ENCODE measurements at regions not wholly inside any gene's neighbourhood (a gene's known extent, or its start where the extent isn't known, plus 50 kb on each side); places are given as distances from the start of the nearest gene placed in this dataset.

DNA sequence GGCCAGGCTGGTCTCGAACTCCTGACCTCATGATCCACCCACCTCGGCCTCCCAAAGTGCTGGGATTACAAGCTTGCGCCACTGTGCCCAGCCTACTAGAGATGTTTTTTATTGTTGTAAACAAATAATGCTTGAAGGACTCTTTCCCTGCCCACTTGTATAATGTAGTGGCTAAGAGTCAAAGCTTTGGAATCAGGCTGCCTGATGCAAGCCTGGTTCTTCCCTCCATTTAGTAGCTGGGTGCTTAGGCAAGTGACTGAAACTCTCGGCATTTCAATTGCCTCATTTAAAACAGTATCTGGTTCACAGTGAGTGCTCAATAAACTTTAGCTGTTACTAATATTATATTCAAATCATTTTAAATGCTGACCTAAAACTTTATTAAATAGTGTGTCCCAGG is 144.2 kb upstream of the FOXN2 start:
- no peak overlapping the region for H3K4me3 ChIP-seq (replicated peaks in 1 of 3)
- no peak for TF ChIP-seq POLR2A (IDR thresholded peaks at IDR 0.05)
- TF ChIP-seq, protein P1, sequence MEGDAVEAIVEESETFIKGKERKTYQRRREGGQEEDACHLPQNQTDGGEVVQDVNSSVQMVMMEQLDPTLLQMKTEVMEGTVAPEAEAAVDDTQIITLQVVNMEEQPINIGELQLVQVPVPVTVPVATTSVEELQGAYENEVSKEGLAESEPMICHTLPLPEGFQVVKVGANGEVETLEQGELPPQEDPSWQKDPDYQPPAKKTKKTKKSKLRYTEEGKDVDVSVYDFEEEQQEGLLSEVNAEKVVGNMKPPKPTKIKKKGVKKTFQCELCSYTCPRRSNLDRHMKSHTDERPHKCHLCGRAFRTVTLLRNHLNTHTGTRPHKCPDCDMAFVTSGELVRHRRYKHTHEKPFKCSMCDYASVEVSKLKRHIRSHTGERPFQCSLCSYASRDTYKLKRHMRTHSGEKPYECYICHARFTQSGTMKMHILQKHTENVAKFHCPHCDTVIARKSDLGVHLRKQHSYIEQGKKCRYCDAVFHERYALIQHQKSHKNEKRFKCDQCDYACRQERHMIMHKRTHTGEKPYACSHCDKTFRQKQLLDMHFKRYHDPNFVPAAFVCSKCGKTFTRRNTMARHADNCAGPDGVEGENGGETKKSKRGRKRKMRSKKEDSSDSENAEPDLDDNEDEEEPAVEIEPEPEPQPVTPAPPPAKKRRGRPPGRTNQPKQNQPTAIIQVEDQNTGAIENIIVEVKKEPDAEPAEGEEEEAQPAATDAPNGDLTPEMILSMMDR (IDR thresholded peaks at IDR 0.05): no peak
- H3K27ac ChIP-seq: no peak overlapping the region
- no peaks in the 10 kb centered on the region for H3K36me3 ChIP-seq
- no peaks in the 10 kb centered on the region for H3K27me3 ChIP-seq
- WGBS, 2 donors: 90 to 93% methylated on average over 4 of the region's 4 CpGs
- no peak for DNase-seq
- intact Hi-C loops (cut with DNase I): no loop called here
- no peaks in the 10 kb centered on the region for H3K9me3 ChIP-seq
- H3K4me1 ChIP-seq: no peaks in the 10 kb centered on the region

DNA sequence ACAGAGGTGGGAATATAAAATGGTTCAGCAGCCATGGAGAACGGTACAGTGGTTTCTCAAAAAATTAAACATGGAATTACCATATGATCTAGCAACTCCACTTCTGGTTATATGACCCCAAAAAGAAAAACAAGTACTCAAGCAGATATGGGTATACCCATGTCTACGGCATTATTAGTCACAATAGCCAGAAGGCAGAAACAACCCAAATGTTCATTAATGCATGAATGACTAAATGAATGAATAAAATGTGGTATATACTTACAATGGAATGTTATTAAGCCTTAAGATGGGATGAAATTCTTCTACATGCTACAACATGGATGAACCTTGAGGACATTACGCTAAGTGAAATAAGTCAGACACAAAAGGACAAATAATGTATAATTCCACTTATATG is 141.3 kb upstream of the FOXN2 start:
- Histone ChIP-seq H3K27me3 (no peaks in the 10 kb centered on the region), H3K4me3 (replicated peaks in 1 of 3) (no peak overlapping the region), H3K9me3 (no peaks in the 10 kb centered on the region), H3K36me3 (no peaks in the 10 kb centered on the region), H3K4me1 (no peaks in the 10 kb centered on the region), H3K27ac (no peak overlapping the region)
- TF ChIP-seq, protein P1 (IDR thresholded peaks at IDR 0.05): no peak
- no peak for TF ChIP-seq POLR2A (IDR thresholded peaks at IDR 0.05)
- 91% methylated on average over 3 of the region's 3 CpGs for WGBS, 2 donors
- DNase-seq: no peak
- intact Hi-C loops (cut with DNase I): no loop called here

DNA sequence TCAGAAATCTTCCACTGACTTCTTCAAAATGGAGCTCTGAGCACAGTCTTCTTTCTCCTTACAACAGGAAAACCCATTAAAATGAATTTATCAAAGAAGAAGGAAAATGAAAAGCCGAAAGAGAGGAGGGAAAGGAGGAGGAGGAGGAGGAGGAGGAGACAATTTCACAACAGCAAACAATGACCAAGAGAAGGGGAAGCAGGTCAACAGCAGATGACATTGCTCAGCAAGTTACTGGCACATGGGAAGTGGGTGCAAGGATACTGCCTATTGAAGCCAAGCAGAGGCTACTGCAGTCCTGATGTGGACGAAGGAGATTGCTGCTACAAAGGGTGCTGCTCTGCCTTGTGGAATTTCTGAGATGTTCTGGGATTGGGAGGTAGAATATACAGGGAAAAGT is 140.0 kb upstream of the FOXN2 start:
- Histone ChIP-seq H3K27ac (no peak overlapping the region), H3K4me3 (replicated peaks in 1 of 3) (no peak overlapping the region), H3K27me3 (no peaks in the 10 kb centered on the region), H3K4me1 (no peaks in the 10 kb centered on the region), H3K9me3 (no peaks in the 10 kb centered on the region), H3K36me3 (no peaks in the 10 kb centered on the region)
- 79 to 81% methylated on average over 2 of the region's 2 CpGs for WGBS, 2 donors
- DNase-seq: no peak
- no peak for TF ChIP-seq POLR2A (IDR thresholded peaks at IDR 0.05)
- TF ChIP-seq, protein P1 (IDR thresholded peaks at IDR 0.05): no peak
- intact Hi-C loops (cut with DNase I): no loop called here

DNA sequence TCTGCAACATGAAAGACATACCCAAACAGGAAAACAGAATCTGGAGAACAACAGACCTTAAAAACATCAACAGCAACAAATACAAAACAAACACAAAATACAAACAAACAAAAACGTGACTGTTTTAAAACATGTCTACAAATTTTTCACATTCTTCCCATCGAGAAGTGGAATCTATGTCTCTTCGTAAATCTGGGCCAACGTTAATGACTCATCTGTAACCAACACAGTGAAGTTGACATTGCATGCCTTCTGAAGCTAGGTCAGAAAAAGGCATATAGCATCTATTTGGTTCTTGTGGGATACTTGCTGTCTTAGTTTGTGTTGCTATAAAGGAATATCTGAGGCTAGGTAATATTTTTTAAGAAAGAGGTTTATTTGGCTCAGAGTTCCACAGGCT is 139.2 kb upstream of the FOXN2 start:
- DNase-seq: no peak
- TF ChIP-seq POLR2A (IDR thresholded peaks at IDR 0.05): no peak
- TF ChIP-seq, protein P1 (IDR thresholded peaks at IDR 0.05): no peak
- H3K36me3 ChIP-seq: no peaks in the 10 kb centered on the region
- WGBS, 2 donors: 57% methylated on average over 4 of the region's 4 CpGs
- H3K9me3 ChIP-seq: no peaks in the 10 kb centered on the region
- intact Hi-C loops (cut with DNase I): no loop called here
- H3K27ac ChIP-seq: no peak overlapping the region
- H3K4me3 ChIP-seq (replicated peaks in 1 of 3): no peak overlapping the region
- H3K27me3 ChIP-seq: no peaks in the 10 kb centered on the region
- H3K4me1 ChIP-seq: no peaks in the 10 kb centered on the region

DNA sequence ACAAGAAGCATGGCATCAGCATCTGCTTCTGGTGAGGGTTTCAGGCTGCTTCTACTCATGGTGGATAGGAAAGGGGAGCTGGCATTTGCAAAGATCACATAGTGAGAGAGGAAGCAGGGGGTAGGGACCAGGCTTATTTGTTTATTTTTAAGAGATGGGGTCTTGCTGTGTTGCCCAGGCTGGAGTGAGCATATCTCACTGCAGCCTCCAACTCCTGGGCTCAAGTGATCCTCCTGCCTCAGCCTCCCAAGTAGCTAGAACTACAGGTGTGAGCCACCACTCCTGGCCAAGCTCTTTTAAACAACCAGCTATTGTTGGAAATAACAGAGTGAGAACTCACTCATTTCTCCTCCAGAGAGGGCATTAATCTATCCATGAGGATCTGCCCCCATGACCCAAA is 138.8 kb upstream of the FOXN2 start:
- no peaks in the 10 kb centered on the region for H3K9me3 ChIP-seq
- H3K4me1 ChIP-seq: no peaks in the 10 kb centered on the region
- H3K27ac ChIP-seq: no peak overlapping the region
- no peak for DNase-seq
- intact Hi-C loops (cut with DNase I): no loop called here
- no peak overlapping the region for H3K4me3 ChIP-seq (replicated peaks in 1 of 3)
- no peak for TF ChIP-seq POLR2A (IDR thresholded peaks at IDR 0.05)
- TF ChIP-seq, protein P1 (IDR thresholded peaks at IDR 0.05): no peak
- H3K36me3 ChIP-seq: no peaks in the 10 kb centered on the region
- H3K27me3 ChIP-seq: no peaks in the 10 kb centered on the region
